OCI-LY7 (cell line): ENCODE measurements at regions not wholly inside any gene's neighbourhood (a gene's known extent, or its start where the extent isn't known, plus 50 kb on each side); places are given as distances from the start of the nearest gene placed in this dataset.

ENCODE experiments used
- CTCF ChIP-seq: fragments of 200-600 bp; sonication (generic); conservative IDR thresholded peaks from 2 replicates; pipeline ENCODE4 v1.5.1; 2014; ENCODE audit warnings: mild to moderate bottlenecking, antibody characterized with exemption, low read length, moderate library complexity, mixed read lengths
- EZH2phosphoT487 ChIP-seq: fragments of 200-600 bp; sonication (generic); IDR thresholded peaks from 2 replicates; pipeline ENCODE4 v1.6.1; 2018; ENCODE audit warnings: low read depth, borderline replicate concordance, mild to moderate bottlenecking, mixed run types, antibody characterized with exemption, low read length, moderate library complexity, mixed read lengths

GRCh38 chr7:130932667-130933432 is 198.8 kb upstream of the KLF14 start:
- TF ChIP-seq CTCF = no peak
- TF ChIP-seq EZH2phosphoT487 = no peak
